HG03439 (cell line): ENCODE measurements at regions not wholly inside any gene's neighbourhood (a gene's known extent, or its start where the extent isn't known, plus 50 kb on each side); places are given as distances from the start of the nearest gene placed in this dataset.
"Not testable (repeated sequence)": the region's sequence is repeated elsewhere in the genome, so short reads cannot be mapped to it uniquely, and the experiment has no call there.

Source experiments
- ATAC-seq: cut with Tn5 transposase; IDR thresholded peaks from one replicate; pipeline ENCODE4 v1.9.1; 2021; ENCODE audit warnings: mild to moderate bottlenecking, moderate library complexity; ENCODE audit not compliant: unreplicated experiment

DNA sequence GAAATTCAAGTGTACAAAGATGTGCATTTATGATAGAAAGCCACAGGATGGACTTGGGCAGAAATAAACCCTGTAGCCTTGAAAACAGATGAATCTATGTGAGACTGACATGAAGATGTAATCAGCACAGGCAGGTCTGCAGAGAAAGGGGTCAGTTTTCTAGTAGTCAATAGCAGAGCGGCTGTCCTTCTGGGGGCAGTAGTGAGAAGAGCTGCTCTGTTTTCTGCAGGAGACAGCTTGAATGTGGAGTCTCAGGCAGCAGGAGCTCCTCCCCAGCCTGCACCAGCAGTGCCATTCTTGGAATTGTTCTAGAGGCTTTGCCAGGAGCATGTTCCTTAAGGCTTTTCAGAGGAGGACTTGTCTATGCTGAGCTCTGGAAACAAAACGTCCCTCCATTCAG lies 1524.4 kb downstream of the RPIA start:
- not testable (repeated sequence) for ATAC-seq

DNA sequence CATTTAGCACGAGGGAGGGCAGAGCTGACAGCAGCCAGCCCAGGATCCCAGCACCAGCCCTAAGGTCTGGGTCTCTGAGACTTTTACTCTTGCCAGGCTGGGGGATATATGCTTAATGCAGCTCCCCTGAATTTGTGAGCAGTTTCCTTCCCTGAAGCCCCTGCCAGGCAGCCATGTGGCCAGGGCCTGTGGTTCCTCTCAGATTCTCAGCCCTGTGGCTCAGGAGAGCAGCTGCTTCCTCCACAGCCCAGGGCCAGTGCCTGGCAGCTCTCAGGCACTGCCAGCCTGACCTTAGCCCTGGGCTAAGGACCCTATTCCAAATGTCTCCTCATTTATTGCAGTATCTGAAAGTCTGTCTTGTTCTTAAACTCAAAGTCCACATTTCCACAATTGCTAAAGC lies 1525.3 kb downstream of the RPIA start:
- not testable (repeated sequence) for ATAC-seq

DNA sequence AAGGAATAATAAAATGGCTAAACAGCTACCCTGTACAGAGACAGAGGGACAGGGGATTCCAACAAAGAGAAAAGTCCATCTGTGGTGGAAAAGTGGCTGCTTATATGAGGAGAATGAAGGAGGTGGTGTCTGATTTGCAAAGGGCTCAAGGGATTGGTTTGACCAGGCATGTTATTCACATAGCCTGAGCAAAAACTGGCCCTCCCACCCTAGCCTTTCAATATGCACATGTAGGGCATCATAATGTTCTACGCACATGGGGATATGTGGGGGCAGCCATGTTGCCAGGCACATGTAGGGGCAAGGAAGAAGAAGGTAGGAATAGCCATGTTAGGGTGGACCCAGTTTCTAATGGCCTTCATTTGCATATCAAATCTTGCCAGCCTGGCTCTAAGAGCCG lies 1527.1 kb downstream of the RPIA start:
- ATAC-seq, result not testable (repeated sequence)

DNA sequence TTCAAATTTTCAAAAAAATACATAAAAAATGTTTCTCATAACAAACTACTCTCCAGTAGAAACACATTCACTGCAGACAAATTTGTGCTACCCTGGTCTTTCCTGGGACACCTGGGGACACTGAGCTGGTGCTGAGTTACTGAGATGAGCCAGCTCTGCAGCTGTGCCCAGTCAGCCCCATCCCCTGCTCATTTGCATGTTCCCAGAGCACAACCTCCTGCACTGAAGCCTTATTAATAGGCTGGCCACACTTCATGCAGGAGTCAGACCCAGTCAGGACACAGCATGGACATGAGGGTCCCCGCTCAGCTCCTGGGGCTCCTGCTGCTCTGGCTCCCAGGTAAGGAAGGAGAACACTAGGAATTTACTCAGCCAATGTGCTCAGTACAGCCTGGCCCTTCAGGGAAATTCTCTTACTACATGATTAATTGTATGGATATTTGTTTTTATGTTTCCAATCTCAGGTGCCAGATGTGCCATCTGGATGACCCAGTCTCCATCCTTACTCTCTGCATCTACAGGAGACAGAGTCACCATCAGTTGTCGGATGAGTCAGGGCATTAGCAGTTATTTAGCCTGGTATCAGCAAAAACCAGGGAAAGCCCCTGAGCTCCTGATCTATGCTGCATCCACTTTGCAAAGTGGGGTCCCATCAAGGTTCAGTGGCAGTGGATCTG lies 1529.3 kb downstream of the RPIA start:
- ATAC-seq, result not testable (repeated sequence)

DNA sequence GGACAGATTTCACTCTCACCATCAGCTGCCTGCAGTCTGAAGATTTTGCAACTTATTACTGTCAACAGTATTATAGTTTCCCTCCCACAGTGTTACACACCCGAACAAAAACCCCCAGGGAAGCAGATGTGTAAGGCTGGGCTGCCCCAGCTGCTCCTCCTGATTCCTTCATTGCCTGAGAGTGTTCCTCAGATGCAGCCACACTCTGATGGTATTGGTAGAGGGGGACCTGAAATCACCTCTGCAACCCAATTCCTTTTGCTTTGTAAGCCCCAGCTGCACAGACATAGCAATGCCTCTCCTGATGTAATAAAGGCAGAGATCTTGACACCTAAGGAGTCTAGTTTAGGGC lies 1529.8 kb downstream of the RPIA start:
- ATAC-seq, result no peak

DNA sequence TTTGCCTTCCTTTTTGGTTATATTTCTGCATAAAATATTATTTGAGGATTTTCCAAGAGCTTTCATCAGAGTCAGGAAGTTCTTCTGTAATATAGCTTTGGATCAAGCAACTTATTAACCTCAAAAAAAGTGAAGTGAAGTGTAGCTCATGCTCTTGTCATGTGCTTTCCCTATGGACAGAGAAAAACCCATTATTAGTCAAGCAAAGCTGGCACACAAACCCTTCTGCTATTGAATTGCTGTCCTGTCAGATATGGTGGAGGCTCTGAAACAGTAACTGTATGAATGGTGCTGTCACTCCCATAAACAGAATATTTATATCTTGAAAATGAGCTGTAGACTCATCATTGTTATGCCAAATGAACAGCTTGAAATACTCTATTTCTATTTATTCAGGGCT lies 1533.3 kb downstream of the RPIA start:
- not testable (repeated sequence) for ATAC-seq

DNA sequence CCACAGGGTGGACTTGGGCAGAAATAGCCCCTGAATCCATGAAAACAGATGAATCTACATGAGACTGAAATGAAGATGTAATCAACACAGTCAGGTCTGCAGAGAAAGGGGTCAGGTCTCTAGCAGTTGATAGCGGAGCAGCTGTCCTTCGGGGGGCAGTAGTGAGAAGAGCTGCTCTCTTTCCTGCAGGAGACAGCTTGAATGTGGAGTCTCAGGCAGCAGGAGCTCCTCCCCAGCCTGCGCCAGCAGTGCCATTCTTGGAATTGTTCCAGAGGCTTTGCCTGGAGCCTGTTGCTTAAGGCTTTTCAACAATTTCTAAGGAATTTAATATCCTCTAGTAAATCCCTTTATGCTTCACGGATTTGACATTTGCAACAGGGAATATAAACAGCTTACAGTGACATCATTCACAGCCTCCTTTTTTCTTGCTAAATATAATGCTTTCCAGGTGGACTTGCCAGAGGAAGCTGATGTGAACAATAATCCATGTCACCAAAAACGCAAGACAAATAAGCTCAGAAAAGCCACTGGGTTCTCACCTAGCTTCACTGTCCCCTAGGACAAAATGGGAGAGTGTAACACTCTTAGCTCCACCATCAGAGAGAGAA lies 1535.1 kb downstream of the RPIA start:
- ATAC-seq, result not testable (repeated sequence)

DNA sequence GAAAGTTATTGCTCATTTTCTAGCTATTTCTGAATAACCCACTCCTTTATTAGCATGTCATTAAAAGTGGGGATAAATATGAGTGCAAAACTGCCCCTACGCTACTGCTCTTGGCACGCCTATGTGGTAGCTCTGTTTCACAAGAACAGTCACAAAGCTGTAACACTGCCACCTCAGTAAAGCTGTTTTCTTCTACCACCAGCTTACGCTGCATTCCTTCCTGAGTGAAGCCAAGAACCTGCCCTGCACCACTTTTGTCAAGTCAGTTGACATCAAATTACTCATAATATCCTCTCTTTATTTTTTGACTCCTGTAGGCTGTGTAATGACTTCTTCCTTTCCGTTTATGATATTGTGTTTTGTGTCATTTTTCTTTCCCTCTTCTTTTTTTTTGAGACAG lies 1539.7 kb downstream of the RPIA start:
- ATAC-seq, result not testable (repeated sequence)

DNA sequence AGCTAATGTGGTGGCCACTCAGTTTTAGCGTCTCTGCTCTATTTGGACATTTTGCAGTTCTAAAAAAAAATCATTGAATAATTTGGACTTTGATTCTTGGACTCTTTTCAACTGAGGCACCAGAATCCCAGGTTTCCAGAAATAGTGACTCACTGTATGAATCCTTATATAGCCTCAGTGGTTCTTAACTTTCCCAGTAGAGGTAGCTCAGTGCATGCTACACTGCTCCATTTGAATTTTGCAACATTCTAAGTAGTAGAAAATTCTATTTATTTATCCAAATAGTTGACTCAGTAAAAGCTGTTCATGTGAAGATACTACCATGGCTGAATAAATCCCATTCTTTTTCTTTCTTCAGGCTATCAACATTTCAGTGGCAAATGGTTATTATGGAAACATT lies 1544.0 kb downstream of the RPIA start:
- not testable (repeated sequence) for ATAC-seq

DNA sequence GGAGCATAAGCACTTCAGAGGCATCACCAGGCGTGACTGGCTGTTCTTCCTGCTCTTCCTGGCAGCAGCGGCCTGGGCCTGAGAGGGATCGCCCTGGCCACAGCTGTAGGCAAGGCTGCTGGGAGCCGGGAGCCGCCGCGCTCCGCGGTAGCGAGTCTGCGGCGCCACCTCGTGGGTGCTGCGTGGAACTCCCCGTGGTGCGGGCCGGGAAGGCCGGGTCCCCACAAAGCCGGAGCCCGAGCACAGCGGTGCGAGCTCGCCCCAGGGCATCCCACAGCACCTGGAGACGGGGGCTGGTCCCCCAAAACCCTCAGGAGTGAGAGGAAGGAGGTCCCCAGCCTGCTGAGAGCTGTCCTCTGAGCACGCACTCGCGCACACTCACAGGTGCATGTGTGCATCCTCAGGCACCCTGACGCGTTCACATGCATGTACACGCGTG lies 1546.5 kb downstream of the RPIA start:
- ATAC-seq, result not testable (repeated sequence)

DNA sequence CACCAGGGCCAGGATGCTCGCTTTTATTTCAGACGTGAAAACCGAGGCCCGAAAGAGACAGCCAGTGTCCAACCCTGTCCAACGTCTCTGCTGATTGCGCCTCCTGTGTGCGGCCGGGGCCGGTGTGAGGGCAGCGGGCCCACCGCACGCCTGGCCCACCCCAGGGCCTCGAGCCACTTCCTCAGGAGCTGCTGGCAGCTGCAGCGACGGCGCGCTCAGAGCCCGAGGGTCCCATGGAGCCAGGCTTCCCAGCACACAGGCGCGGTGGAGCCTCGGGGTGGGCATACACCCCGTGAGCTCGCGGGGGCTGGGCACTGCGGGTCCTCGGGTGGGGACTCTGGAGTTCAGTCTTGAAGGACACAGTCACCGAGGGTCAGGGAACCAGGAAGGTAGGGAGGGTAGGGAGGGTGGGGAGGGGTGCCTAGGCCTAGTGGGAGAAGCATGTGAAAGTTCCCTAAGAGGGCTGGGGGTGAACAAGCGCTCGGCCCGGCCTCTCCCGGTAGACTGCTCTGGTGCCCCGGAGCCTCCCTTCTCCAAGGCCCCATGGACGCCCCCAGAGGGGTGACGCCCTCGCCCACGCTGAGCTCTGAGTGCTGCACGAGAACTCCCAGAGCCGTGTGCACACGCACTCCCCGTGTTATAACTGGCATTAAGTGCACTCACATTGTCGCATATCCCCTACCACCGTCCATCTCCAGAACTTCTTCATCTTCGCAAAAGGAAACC lies 1547.2 kb downstream of the RPIA start:
- not testable (repeated sequence) for ATAC-seq

DNA sequence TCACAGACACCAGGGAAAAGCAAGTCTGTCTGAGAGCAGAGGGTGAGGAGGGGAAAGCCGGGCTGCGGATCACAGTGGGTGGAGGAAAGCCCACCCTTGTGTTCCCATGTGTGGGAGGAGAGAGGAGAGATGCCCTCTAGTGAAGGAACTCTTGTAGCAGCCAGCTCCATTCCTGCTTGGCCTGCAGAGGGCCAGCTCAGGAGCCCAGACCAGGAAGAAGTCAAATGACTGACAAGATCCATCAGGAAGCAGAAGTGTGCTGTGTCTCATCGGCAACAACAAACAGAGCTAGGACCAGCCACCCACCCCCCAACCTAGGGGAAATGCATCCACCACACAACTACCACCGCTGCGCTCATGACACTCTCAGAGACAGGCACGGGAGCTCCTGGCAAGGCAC lies 1548.3 kb downstream of the RPIA start:
- ATAC-seq, result not testable (repeated sequence)

DNA sequence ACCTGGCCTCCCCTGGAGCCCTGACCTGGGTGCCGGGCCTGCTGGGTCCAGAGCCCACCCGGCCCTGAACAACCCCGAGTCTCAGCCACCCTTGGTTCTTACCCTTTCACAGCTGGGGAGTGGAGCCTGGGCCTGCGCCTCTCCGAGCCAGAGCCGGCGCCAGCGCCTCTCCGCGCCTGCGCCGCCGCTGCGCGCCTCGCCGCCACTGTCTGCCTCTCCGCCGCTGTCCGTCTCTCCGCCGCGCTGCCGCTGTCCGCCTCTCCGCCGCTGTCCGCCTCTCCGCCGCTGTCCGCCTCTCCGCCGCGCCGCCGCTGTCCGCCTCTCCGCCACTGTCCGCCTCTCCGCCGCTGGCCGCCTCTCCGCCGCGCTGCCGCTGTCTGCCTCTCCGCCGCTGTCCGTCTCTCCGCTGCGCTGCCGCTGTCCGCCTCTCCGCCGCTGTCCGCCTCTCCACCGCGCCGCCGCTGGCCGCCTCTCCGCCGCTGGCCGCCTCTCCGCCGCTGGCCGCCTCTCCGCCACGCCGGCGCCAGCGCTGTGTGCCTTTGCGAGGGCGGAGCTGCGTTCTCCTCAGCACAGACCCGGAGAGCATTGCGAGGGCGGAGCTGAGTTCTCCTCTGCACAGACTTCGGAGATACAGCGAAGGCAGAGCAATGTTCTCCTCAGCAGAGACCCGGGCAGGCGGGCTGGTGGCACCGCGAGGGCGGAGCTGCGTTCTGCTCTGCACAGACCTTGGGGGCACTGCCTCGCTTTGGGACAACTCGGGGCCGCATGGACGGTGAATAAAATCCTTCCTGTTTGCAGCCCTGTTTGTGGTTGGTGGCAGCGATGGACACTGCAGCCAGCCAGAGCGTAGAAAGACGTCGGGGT lies 1553.7 kb downstream of the RPIA start:
- ATAC-seq, result not testable (repeated sequence)

DNA sequence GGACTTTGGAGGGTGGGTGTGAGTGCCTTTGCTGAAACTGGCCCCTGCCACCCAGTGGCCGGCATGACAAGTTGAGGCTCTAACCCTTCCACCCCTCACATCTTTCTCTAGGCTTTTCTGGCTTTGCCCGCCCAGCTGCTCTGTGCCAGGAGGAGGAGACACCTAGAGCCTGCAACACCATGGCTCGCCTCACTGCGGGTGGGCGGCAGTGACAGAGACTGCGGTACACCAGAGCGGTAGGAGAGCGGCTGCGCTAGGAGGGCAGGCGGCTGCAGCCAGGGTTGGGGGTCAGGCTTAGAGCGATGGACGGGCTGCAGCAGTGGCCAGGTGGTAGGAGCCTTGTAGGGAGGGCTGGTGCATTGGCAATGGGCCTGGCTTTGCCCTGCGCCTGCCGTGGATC lies 1556.9 kb downstream of the RPIA start:
- ATAC-seq, result not testable (repeated sequence)

DNA sequence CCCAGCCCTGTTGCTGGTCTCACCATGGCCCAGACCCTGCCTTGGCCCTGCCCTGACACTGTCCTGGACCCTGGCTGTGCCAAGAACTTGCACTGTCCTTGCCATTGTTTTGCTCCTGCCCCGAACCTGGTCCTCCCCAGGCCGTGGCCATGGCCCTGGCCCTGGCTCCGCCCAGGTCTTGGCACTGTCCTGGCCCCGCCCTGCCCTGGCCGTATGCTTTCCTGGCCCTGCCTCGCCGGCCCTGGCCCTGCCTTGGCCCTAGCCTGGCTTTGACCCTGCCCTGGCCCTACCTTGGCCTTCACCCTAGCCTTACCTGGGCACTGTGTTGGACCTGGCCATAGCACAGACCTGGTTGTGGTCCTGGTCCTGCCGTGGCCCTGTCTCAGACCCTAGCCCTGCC lies 1558.9 kb downstream of the RPIA start:
- not testable (repeated sequence) for ATAC-seq

DNA sequence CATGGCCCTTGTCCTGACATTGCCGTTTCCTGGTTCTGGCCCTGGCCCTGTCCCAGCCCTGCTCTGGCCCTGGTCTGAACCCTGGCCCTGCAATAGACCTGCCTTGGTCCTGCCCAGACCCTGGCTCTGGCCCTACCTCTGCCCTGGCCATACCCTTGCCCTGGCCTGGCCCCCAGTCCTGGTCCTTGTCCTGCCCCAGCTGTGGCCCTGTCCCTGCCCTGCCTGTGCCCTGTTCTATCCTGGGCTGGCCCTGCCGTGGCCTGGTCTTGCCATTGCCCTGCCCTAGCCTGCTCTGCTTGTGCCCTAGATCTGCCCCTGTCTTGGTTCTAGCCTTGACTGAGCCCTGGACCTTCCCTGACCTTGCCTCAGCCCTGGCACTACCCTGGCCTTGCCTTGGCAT lies 1560.1 kb downstream of the RPIA start:
- not testable (repeated sequence) for ATAC-seq

DNA sequence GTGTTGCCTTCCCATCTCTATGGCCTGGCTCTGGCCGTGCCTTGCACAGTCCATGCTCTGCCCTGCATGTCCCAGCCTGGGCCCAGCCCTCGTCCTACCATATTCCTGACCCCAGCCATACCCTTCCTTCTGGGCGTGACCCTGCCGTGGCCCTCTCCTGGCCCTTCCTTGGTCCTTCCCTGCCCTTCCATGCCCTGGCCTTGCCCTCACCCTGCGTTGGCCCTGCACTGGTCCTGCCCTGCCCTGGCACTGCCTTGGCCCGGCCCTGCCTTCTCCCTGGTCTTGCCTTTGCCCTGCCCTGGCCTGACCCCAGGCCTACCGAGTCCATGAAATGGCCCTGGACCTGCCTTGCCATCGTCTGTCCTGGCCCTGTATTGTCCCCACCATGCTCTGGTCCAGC lies 1561.8 kb downstream of the RPIA start:
- not testable (repeated sequence) for ATAC-seq

DNA sequence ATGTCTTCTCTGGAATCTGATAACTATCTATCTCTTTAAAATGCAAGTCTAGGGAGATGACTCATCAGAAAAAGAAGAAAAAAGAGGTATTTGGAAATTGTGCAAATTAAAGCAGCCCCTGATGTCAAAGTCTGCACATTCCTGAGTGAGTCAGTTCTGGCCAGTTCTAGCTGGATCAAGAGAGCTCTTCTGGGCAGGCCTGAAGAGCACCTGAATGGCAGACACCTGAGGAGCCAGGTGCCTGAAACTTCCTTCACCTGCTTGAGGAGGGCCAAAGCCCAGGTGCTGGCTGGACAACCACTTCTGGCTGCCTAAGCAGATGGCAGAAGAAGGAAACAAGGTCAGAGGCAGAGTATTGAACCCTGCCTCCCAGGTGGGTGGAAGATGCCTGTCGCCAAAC lies 1575.4 kb downstream of the RPIA start:
- not testable (repeated sequence) for ATAC-seq

DNA sequence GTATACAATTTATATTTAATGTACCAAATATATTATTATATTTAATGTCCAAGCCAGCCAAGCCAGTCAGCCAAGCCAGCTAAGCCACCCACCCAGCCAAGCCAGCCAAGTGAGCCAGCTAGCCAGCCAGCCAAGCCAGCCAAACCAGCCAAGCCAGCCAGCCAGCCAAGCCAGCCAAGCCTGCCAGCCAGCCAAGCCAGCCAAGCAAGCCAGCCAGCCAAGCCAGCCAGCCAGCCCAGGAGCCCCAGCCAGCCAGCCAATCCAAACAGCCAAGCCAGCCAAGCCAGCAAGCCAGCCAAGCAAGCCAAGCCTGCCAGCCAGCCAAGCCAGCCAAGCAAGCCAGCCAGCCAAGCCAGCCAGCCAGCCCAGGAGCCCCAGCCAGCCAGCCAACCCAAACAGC lies 1596.3 kb downstream of the RPIA start:
- not testable (repeated sequence) for ATAC-seq

DNA sequence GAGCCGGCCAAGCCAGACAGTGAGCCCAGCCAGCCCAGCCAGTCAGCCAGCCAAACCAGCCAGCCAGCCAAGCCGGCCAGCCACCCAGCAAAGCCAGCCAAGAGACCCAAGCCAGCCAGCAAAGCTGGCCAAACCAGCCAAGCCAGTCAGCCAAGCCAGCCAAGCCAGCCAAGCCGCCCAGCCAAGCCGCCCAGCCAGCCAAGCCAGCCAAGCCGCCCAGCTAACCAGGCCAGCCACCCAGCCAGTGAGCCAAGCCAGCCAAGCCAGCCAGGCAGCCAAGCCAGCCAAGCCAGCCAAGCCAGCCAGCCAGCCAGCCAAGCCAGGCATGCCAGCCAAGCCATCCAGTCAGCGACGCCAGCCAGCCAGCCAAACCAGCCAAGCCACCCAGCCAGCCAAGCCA lies 1596.9 kb downstream of the RPIA start:
- ATAC-seq, result not testable (repeated sequence)
